K562 (cell line): ENCODE measurements at regions not wholly inside any gene's neighbourhood (a gene's known extent, or its start where the extent isn't known, plus 50 kb on each side); places are given as distances from the start of the nearest gene placed in this dataset.

Experiments
- ATAC-seq: fragments of 200-7000 bp; cut with Tn5 transposase; 3 replicates; pipeline ENCODE4 v1.9.1; 2020; ENCODE audit warnings: moderate library complexity
- BruUV-seq: library from RNA; stranded (reverse); fragments of 400-500 nt; replicated peaks from 2 replicates; lab custom pipeline; 2021; lab: Mats Ljungman, UMichigan
- CTCF ChIA-PET: fragments of 300-600 bp; formaldehyde crosslinking; extraction: SDS; loops from one replicate; lab custom pipeline; 2021; ENCODE audit warnings: low intra/inter-chr PET ratio; lab: Yijun Ruan, JAX
- POLR2A ChIA-PET: fragments of 300-600, 350-650 bp; sonication (Branson Sonifier 250); formaldehyde crosslinking; extraction: SDS; loops from one replicate; lab custom pipeline; 2021; ENCODE audit warnings: antibody characterized with exemption, inconsistent platforms; lab: Yijun Ruan, JAX
- DNase-seq, 4 experiments: peaks; one replicate each; pipeline versions ENCODE4 v3.0.0 to v3.0.0-alpha.2; 2011 to 2018; ENCODE audit warnings: low spot score in 3 of 4, mixed read lengths in 3 of 4; ENCODE audit errors: extremely low read depth in 1 of 4
- FAIRE-seq: peaks from 2 replicates; lab custom pipeline; 2011; peaks lifted over from hg19 to GRCh38; lab: Jason Lieb, UNC
- H2AFZ ChIP-seq: 2 replicates; pipeline ENCODE4 v1.6.0; 2011; ENCODE audit warnings: low read depth, low read length, control low read depth, inconsistent platforms
- H3K27ac ChIP-seq: fragments of 200-600 bp; 3 replicates; pipeline ENCODE4 v1.8.0; 2011; ENCODE audit warnings: low read depth, mild to moderate bottlenecking, control low read depth, inconsistent platforms, low read length, moderate library complexity, mixed read lengths; ENCODE audit errors: extremely low read depth
- H3K27me3 ChIP-seq, 2 experiments: fragments of 300-600 bp in 1 of 2; 2 replicates in 1 of 2; 3 replicates in 1 of 2; pipeline versions ENCODE4 v1.6.0 to v1.8.0; 2011; ENCODE audit warnings: inconsistent platforms in 2 of 2, low read length in 2 of 2, mild to moderate bottlenecking in 1 of 2, mixed read lengths in 1 of 2, moderate library complexity in 1 of 2; ENCODE audit not compliant: control insufficient read depth in 2 of 2, insufficient read depth in 2 of 2
- H3K36me3 ChIP-seq: fragments of 300-600 bp; 3 replicates; pipeline ENCODE4 v1.8.0; 2011; ENCODE audit warnings: mild to moderate bottlenecking, low read length, inconsistent platforms; ENCODE audit not compliant: control insufficient read depth, insufficient read depth
- H3K4me1 ChIP-seq, 2 experiments: fragments of 200-600 bp in 1 of 2; replicated peaks in 1 of 2; 2 replicates in 1 of 2; 3 replicates in 1 of 2; pipeline versions ENCODE4 v1.5.1 to v1.8.0; 2011; ENCODE audit warnings: inconsistent platforms in 2 of 2, low read length in 2 of 2, mild to moderate bottlenecking in 1 of 2, mixed read lengths in 1 of 2, moderate library complexity in 1 of 2; ENCODE audit not compliant: control insufficient read depth in 2 of 2, insufficient read depth in 2 of 2
- H3K4me2 ChIP-seq: 2 replicates; pipeline ENCODE4 v1.6.1; 2011; ENCODE audit warnings: low read length, control low read depth, inconsistent platforms, mixed read lengths; ENCODE audit not compliant: insufficient read depth
- H3K4me3 ChIP-seq: fragments of 200-600 bp; sonication (generic), shearing (Covaris generic); 2 replicates; pipeline ENCODE4 v1.5.1; 2016; ENCODE audit warnings: control low read depth, inconsistent platforms
- H3K79me2 ChIP-seq: fragments of 200-600 bp; 3 replicates; pipeline ENCODE4 v1.8.0; 2011; ENCODE audit warnings: low read length, inconsistent platforms; ENCODE audit not compliant: control insufficient read depth, insufficient read depth
- H3K9ac ChIP-seq, 2 experiments: 2 replicates each; pipeline versions ENCODE4 v1.6.0 to v1.6.1; 2011; ENCODE audit warnings: low read depth in 2 of 2, low read length in 2 of 2, control low read depth in 1 of 2, inconsistent platforms in 1 of 2, mild to moderate bottlenecking in 1 of 2, mixed read lengths in 1 of 2; ENCODE audit not compliant: insufficient read depth in 1 of 2
- H3K9me1 ChIP-seq: one replicate; pipeline ENCODE4 v1.6.0; 2011; ENCODE audit warnings: inconsistent platforms, mild to moderate bottlenecking, low read length, moderate library complexity; ENCODE audit not compliant: control insufficient read depth, insufficient read depth
- H3K9me3 ChIP-seq: replicated peaks from 2 replicates; pipeline ENCODE4 v1.5.1; 2011; ENCODE audit warnings: low read depth, low read length, inconsistent platforms; ENCODE audit not compliant: control insufficient read depth, insufficient read depth
- H4K20me1 ChIP-seq: replicated peaks from 2 replicates; pipeline ENCODE4 v1.6.1; 2011; ENCODE audit warnings: low read length, inconsistent platforms, mixed read lengths; ENCODE audit not compliant: control insufficient read depth, insufficient read depth
- BRD4 ChIP-seq: fragments of 200-600 bp; sonication (generic); IDR thresholded peaks from 2 replicates; pipeline ENCODE4 v1.6.1; 2017; ENCODE audit warnings: inconsistent platforms
- CHCHD3 ChIP-seq: fragments of 250-450 bp; sonication (Bioruptor Pico); IDR thresholded peaks from 2 replicates; pipeline ENCODE4 v2.1.2; 2022; ENCODE audit warnings: mild to moderate bottlenecking
- CHD4 ChIP-seq: fragments of 200-600 bp; sonication (generic); IDR thresholded peaks from 3 replicates; pipeline ENCODE4 v1.6.1; 2012; ENCODE audit warnings: low read depth, mild to moderate bottlenecking, mixed read lengths, low read length, inconsistent platforms; ENCODE audit not compliant: insufficient read depth, insufficient replicate concordance, poor library complexity, severe bottlenecking
- FOSL1 ChIP-seq: fragments of 200-800 bp; sonication (Bioruptor generic); conservative IDR thresholded peaks from 2 replicates; pipeline ENCODE4 v1.6.1; 2016; ENCODE audit warnings: missing genetic modification characterization, missing compliant biosample characterization
- FOXK2 ChIP-seq, 2 experiments: fragments of 450-650 bp; IDR thresholded peaks in 1 of 2; conservative IDR thresholded peaks in 1 of 2; 2 replicates each; pipeline ENCODE4 v1.6.1; 2016; ENCODE audit warnings: low read depth in 2 of 2, mild to moderate bottlenecking in 1 of 2
- JUNB ChIP-seq: fragments of 450-650 bp; formaldehyde crosslinking; conservative IDR thresholded peaks from 2 replicates; pipeline ENCODE4 v1.4.0; 2020; ENCODE audit warnings: mild to moderate bottlenecking
- MBD2 ChIP-seq: sonication (generic); IDR thresholded peaks from 2 replicates; pipeline ENCODE4 v1.6.1; 2016; ENCODE audit warnings: low read depth, borderline replicate concordance
- MCM7 ChIP-seq, 2 experiments: fragments of 450-650 bp; IDR thresholded peaks; 2 replicates each; pipeline ENCODE4 v1.6.1; 2016 to 2018
- NFATC3 ChIP-seq: fragments of 450-650 bp; IDR thresholded peaks from 2 replicates; pipeline ENCODE4 v1.6.1; 2017; ENCODE audit warnings: mild to moderate bottlenecking
- SREBF1 ChIP-seq: fragments of 150-350 bp; IDR thresholded peaks from 2 replicates; pipeline ENCODE4 v1.6.1; 2014; ENCODE audit warnings: antibody characterized with exemption, low read depth, low read length, borderline replicate concordance
- U2AF1 ChIP-seq: fragments of 200-400 bp; formaldehyde crosslinking; optimal IDR thresholded peaks from 2 replicates; pipeline ENCODE3; 2017; ENCODE audit warnings: mild to moderate bottlenecking, low read depth, low read length, moderate library complexity
- ZEB2 ChIP-seq: fragments of 450-650 bp; IDR thresholded peaks from 2 replicates; pipeline ENCODE4 v1.6.1; 2016
- ZFX ChIP-seq: sonication (generic); formaldehyde crosslinking; IDR thresholded peaks from 2 replicates; pipeline ENCODE4 v1.8.0; 2022; ENCODE audit warnings: mild to moderate bottlenecking, missing genetic modification reagents, moderate library complexity
- ZNF263 ChIP-seq: sonication (generic); formaldehyde crosslinking; IDR thresholded peaks from 2 replicates; pipeline ENCODE4 v1.8.0; 2022; ENCODE audit warnings: mild to moderate bottlenecking, missing genetic modification reagents, borderline replicate concordance
- WGBS: fragments of 100-300 bp; shearing (Covaris generic); methylation state at CpG from one replicate; pipeline ENCODE4 v1.1.6; 2016; ENCODE audit warnings: low coverage, mixed read lengths; ENCODE audit not compliant: insufficient coverage; ENCODE audit errors: missing lambda C conversion rate; 5-methylcytosine and 5-hydroxymethylcytosine counted together
- in situ Hi-C: fragments of 300-500 bp; cut with MboI; formaldehyde crosslinking; loops from 4 replicates; pipeline ENCODE4 v1.15.0; 2018; ENCODE audit warnings: inconsistent platforms, mixed read lengths
- intact Hi-C: fragments of 100-400 bp; cut with micrococcal nuclease; formaldehyde crosslinking; loops from 2 replicates; pipeline ENCODE4 v1.14.2; 2022
- TF ChIP-seq, protein P1 (sequence below): fragments of 450-650 bp; IDR thresholded peaks from 2 replicates; pipeline ENCODE4 v1.6.1; 2016; ENCODE audit warnings: missing biosample characterization, missing genetic modification characterization
- TF ChIP-seq, protein P2 (sequence below): fragments of 450-650 bp; IDR thresholded peaks from 2 replicates; pipeline ENCODE4 v1.6.1; 2016; ENCODE audit warnings: borderline replicate concordance

DNA sequence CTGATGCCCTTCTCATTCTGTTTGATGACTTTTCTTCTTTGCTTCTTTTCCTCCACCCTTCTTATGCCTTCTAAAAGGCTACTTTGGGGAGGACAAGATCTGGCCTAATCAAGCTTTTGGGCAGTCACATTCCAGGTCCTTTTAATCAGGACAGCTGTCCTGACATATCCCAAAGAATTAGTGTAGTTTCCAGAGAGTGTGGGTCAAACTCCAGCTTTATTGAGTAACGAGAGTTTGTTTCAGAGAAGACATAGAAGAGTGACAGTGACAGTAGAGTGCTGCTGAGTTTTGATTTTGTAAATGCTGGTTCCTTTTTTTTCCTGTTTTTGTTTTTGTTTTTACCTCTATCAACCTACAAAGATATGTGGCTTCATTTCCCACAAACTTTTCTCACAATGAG lies 158.4 kb upstream of the SESN3 start:
- intact Hi-C loops (no loop called here), in situ Hi-C loops (no loop called here)
- ChIA-PET CTCF (no interaction called here), POLR2A (interaction anchor here (0.6 to 1.0 kb wide), 3 partner anchors 10 to 87 kb away, joined by 3 to 4 read pairs (median 3); no protein-coding TSS in a partner anchor)
- no TSS peak for BruUV-seq
- Histone ChIP-seq H3K9me1 (no peaks in the 10 kb centered on the region), H3K36me3 (no peaks in the 10 kb centered on the region), H4K20me1 (no peaks in the 10 kb centered on the region), H3K27ac (no peak overlapping the region), H2AFZ (no peak overlapping the region), H3K9me3 (no peaks in the 10 kb centered on the region), H3K79me2 (no peaks in the 10 kb centered on the region), H3K4me2 (no peak overlapping the region), H3K4me1 (no peaks in the 10 kb centered on the region; a peak in 1 of 5 replicates), H3K9ac (no peak overlapping the region), H3K27me3 (no peaks in the 10 kb centered on the region), H3K4me3 (no peak overlapping the region)
- ATAC-seq = no peak
- TF ChIP-seq FOSL1 (tag) (no peak), CHCHD3 (no peak), BRD4 (no peak), ZNF263 (no peak), SREBF1 (no peak), NFATC3 (no peak), CHD4 (no peak), MBD2 (no peak), MCM7 (IDR thresholded peaks at IDR 0.05) (no peak), ZEB2 (no peak), JUNB (CRISPR knock-in tag) (no peak), FOXK2 (conservative IDR thresholded peaks at IDR 0.05 in 1 of 2, IDR thresholded peaks at IDR 0.05 in 1 of 2; ENCODE audit: low read depth in 2 of 2) (no peak), U2AF1 (no peak), ZFX (CRISPR knock-in tag) (no peak)
- TF ChIP-seq, protein P1, sequence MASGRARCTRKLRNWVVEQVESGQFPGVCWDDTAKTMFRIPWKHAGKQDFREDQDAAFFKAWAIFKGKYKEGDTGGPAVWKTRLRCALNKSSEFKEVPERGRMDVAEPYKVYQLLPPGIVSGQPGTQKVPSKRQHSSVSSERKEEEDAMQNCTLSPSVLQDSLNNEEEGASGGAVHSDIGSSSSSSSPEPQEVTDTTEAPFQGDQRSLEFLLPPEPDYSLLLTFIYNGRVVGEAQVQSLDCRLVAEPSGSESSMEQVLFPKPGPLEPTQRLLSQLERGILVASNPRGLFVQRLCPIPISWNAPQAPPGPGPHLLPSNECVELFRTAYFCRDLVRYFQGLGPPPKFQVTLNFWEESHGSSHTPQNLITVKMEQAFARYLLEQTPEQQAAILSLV = no peak
- TF ChIP-seq, protein P2, sequence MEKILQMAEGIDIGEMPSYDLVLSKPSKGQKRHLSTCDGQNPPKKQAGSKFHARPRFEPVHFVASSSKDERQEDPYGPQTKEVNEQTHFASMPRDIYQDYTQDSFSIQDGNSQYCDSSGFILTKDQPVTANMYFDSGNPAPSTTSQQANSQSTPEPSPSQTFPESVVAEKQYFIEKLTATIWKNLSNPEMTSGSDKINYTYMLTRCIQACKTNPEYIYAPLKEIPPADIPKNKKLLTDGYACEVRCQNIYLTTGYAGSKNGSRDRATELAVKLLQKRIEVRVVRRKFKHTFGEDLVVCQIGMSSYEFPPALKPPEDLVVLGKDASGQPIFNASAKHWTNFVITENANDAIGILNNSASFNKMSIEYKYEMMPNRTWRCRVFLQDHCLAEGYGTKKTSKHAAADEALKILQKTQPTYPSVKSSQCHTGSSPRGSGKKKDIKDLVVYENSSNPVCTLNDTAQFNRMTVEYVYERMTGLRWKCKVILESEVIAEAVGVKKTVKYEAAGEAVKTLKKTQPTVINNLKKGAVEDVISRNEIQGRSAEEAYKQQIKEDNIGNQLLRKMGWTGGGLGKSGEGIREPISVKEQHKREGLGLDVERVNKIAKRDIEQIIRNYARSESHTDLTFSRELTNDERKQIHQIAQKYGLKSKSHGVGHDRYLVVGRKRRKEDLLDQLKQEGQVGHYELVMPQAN = no peak
- 11% methylated on average over 1 of the region's 1 CpG for WGBS
- no peak for FAIRE-seq
- no peak for DNase-seq
